NT2/D1 (cell line): ENCODE measurements at regions not wholly inside any gene's neighbourhood (a gene's known extent, or its start where the extent isn't known, plus 50 kb on each side); places are given as distances from the start of the nearest gene placed in this dataset.

ENCODE experiments used
- DNase-seq: peaks from one replicate; pipeline ENCODE4 v3.0.0-alpha.2; 2011; ENCODE audit warnings: low read depth, low spot score
- H3K27me3 ChIP-seq: 2 replicates; pipeline ENCODE4 v1.6.0; 2011; ENCODE audit warnings: mild to moderate bottlenecking; ENCODE audit not compliant: insufficient read length, insufficient read depth
- H3K36me3 ChIP-seq: 2 replicates; pipeline ENCODE4 v1.6.1; 2011; ENCODE audit warnings: mild to moderate bottlenecking, low read length, mixed read lengths; ENCODE audit not compliant: insufficient read depth, insufficient read length
- H3K4me1 ChIP-seq: 2 replicates; pipeline ENCODE4 v1.5.1; 2011; ENCODE audit not compliant: insufficient read depth, insufficient read length
- H3K4me3 ChIP-seq: 2 replicates; pipeline ENCODE4 v1.5.1; 2011; ENCODE audit warnings: low read depth; ENCODE audit not compliant: insufficient read length
- H3K9ac ChIP-seq: 2 replicates; pipeline ENCODE4 v1.6.0; 2011; ENCODE audit warnings: low read depth; ENCODE audit not compliant: insufficient read length
- H3K9me3 ChIP-seq: 2 replicates; pipeline ENCODE4 v1.5.1; 2011; ENCODE audit warnings: mild to moderate bottlenecking, low read length; ENCODE audit not compliant: insufficient read depth
- SUZ12 ChIP-seq: IDR thresholded peaks from 2 replicates; pipeline ENCODE4 v1.6.1; 2011; ENCODE audit not compliant: insufficient read length, insufficient read depth; ENCODE audit errors: extremely low read depth
- YY1 ChIP-seq: IDR thresholded peaks from 2 replicates; pipeline ENCODE4 v1.6.1; 2011; ENCODE audit not compliant: insufficient read length, insufficient read depth
- ZNF274 ChIP-seq: IDR thresholded peaks from 2 replicates; pipeline ENCODE4 v1.6.1; 2011; ENCODE audit warnings: mild to moderate bottlenecking, low read depth, low read length

GRCh38 chr16:77663711-77664110 lies 58.6 kb upstream of the NUDT7 start:
- TF ChIP-seq ZNF274 (no peak), YY1 (no peak)
- DNase-seq = no peak

GRCh38 chr16:77666771-77667170 lies 55.5 kb upstream of the NUDT7 start:
- TF ChIP-seq YY1 (no peak), SUZ12 (no peak), ZNF274 (no peak)
- H3K36me3 ChIP-seq = no peaks in the 10 kb centered on the region
- no peaks in the 10 kb centered on the region for H3K4me1 ChIP-seq
- H3K4me3 ChIP-seq = no peak overlapping the region
- no peaks in the 10 kb centered on the region for H3K27me3 ChIP-seq
- no peak overlapping the region for H3K9ac ChIP-seq
- peaks cover 24% of the 10 kb centered on the region for H3K9me3 ChIP-seq
- DNase-seq = no peak

More at GRCh38 chr16:77663711-77664110, 58.6 kb upstream of the NUDT7 start:
- Histone ChIP-seq H3K4me1 (no peaks in the 10 kb centered on the region), H3K27me3 (no peaks in the 10 kb centered on the region), H3K4me3 (no peak overlapping the region), H3K9ac (no peak overlapping the region), H3K36me3 (no peaks in the 10 kb centered on the region), H3K9me3 (peaks cover 29% of the 10 kb centered on the region)

- Histone ChIP-seq H3K27me3 (no peaks in the 10 kb centered on the region), H3K36me3 (no peaks in the 10 kb centered on the region), H3K9me3 (peaks cover 10% of the 10 kb centered on the region; the same call in 1 of the 2 replicates), H3K4me1 (no peaks in the 10 kb centered on the region), H3K9ac (no peak overlapping the region), H3K4me3 (no peak overlapping the region)
- TF ChIP-seq ZNF274 = no peak
- TF ChIP-seq YY1 = no peak
- DNase-seq = no peak
Observed at GRCh38 chr16:77668201-77668600, 54.1 kb upstream of the NUDT7 start.

GRCh38 chr16:77669057-77669456 lies 53.3 kb upstream of the NUDT7 start:
- Histone ChIP-seq H3K9ac (no peak overlapping the region), H3K36me3 (no peaks in the 10 kb centered on the region), H3K27me3 (no peaks in the 10 kb centered on the region), H3K4me1 (no peaks in the 10 kb centered on the region), H3K4me3 (no peak overlapping the region), H3K9me3 (0 out of 2 replicates have a peak, but pooled peaks cover 2% of the 10 kb centered on the region)
- TF ChIP-seq ZNF274 = no peak
- no peak for TF ChIP-seq SUZ12
- no peak for TF ChIP-seq YY1
- DNase-seq = no peak
